ENCODE measurements at regions not wholly inside any gene's neighbourhood (a gene's known extent, or its start where the extent isn't known, plus 50 kb on each side); places are given as distances from the start of the nearest gene placed in this dataset.

- TF ChIP-seq EZH2 (IDR thresholded peaks at IDR 0.05): no peak
- TF ChIP-seq POLR2AphosphoS5 (IDR thresholded peaks at IDR 0.05; ENCODE audit: borderline replicate concordance, low read depth, low read length): no peak
These were observed 100.0 kb upstream of the NRSN1 start for GRCh38 chr6:24026050-24026449.
